ENCODE measurements at regions not wholly inside any gene's neighbourhood (a gene's known extent, or its start where the extent isn't known, plus 50 kb on each side); places are given as distances from the start of the nearest gene placed in this dataset.

DNA sequence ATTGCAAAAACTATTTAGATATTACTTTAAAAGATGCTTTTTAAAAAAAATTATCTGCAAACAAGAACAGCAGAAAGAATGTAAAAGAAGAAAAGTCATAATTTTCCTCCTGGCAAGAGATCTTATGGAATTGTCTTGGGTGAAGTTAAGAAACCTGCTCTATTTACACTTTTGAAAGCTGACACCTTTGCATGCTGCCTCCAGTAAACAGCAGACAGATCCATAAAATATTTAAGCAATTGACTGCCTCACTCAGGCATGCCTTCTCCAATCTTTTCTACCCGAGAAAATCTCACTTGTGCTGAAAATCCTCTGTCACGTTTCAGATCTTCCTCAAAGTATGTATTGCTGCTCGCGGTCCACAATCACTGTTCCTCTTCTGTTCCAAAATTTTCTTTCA lies 107.9 kb upstream of the ZP4 start:
- no peak for DNase-seq (ENCODE audit: low read depth in 1 of 2, low spot score in 1 of 2)
- ChIA-PET POLR2A (no interaction called here), CTCF (no interaction called here)
- H3K9me3 ChIP-seq: no peaks in the 10 kb centered on the region
- no peak overlapping the region for H3K27ac ChIP-seq
- no peak overlapping the region for H3K4me3 ChIP-seq
- 4% methylated on average over 4 of the region's 4 CpGs for WGBS (ENCODE audit: missing lambda C conversion rate)
- FAIRE-seq: no peak
- H3K4me2 ChIP-seq: no peak overlapping the region
- no peaks in the 10 kb centered on the region for H3K4me1 ChIP-seq
- no peak for TF ChIP-seq CBX8 (IDR thresholded peaks at IDR 0.05)
- TF ChIP-seq HES2 (IDR thresholded peaks at IDR 0.05): no peak
- no peak for TF ChIP-seq NPAS2 (CRISPR knock-in tag; IDR thresholded peaks at IDR 0.05; ENCODE audit: borderline replicate concordance)
- no peak for TF ChIP-seq PBX3 (IDR thresholded peaks at IDR 0.05)
- no peak for TF ChIP-seq RCOR1 (IDR thresholded peaks at IDR 0.05; ENCODE audit: low read depth, low read length)
- TF ChIP-seq RAD21 (conservative IDR thresholded peaks at IDR 0.05 in 1 of 2, IDR thresholded peaks at IDR 0.05 in 1 of 2): no peak
- no peak for TF ChIP-seq ZSCAN20 (CRISPR knock-in tag; IDR thresholded peaks at IDR 0.05)
- TF ChIP-seq EP300 (IDR thresholded peaks at IDR 0.05): no peak
- no peak for TF ChIP-seq RFX5 (IDR thresholded peaks at IDR 0.05)
- no peak for TF ChIP-seq ATOH8 (CRISPR knock-in tag; IDR thresholded peaks at IDR 0.05; ENCODE audit: low read depth)
- TF ChIP-seq MYC (IDR thresholded peaks at IDR 0.05; ENCODE audit: borderline replicate concordance, low read length): no peak
- no peak for TF ChIP-seq HDAC2 (IDR thresholded peaks at IDR 0.05)
- TF ChIP-seq RNF2 (IDR thresholded peaks at IDR 0.05; ENCODE audit: borderline replicate concordance, low read depth): no peak
- TF ChIP-seq PHF8 (IDR thresholded peaks at IDR 0.05; ENCODE audit: borderline replicate concordance, low read depth): no peak
- TF ChIP-seq ELK1 (IDR thresholded peaks at IDR 0.05; ENCODE audit: low read depth, low read length): no peak
- TF ChIP-seq NFE2L2 (conservative IDR thresholded peaks at IDR 0.05; ENCODE audit: low read length): no peak
- no peak for ATAC-seq

GRCh38 chr1:237983496-237983895 lies 92.8 kb upstream of the ZP4 start:
- CTCF ChIA-PET: interaction anchor here (0.7 kb wide), 1 partner anchor 23 kb away, joined by 3 read pairs; no protein-coding TSS in a partner anchor
- WGBS (ENCODE audit: missing lambda C conversion rate): 1% methylated on average over 2 of the region's 2 CpGs
- Histone ChIP-seq H3K4me3 (no peak overlapping the region), H3K4me2 (no peak overlapping the region), H3K9me3 (no peaks in the 10 kb centered on the region), H3K4me1 (no peaks in the 10 kb centered on the region), H3K27ac (no peak overlapping the region)
- DNase-seq (ENCODE audit: low read depth in 1 of 2, low spot score in 1 of 2) (no peak), ATAC-seq (no peak), FAIRE-seq (no peak)
- TF ChIP-seq HDAC2 (IDR thresholded peaks at IDR 0.05): no peak
- no peak for TF ChIP-seq HEYL (CRISPR knock-in tag; IDR thresholded peaks at IDR 0.05)
- no peak for TF ChIP-seq SMC3 (IDR thresholded peaks at IDR 0.05)
- no peak for TF ChIP-seq MYC (IDR thresholded peaks at IDR 0.05; ENCODE audit: borderline replicate concordance, low read length)
- no peak for TF ChIP-seq CHD2 (IDR thresholded peaks at IDR 0.05; ENCODE audit: low read length, partially characterized antibody)
- no peak for TF ChIP-seq CHD4 (IDR thresholded peaks at IDR 0.05; ENCODE audit: borderline replicate concordance)
- no peak for TF ChIP-seq ZFP36 (IDR thresholded peaks at IDR 0.05; ENCODE audit: borderline replicate concordance, partially characterized antibody)
- no peak for TF ChIP-seq JUNB (IDR thresholded peaks at IDR 0.05)
- TF ChIP-seq BHLHE40 (IDR thresholded peaks at IDR 0.05; ENCODE audit: low read depth, low read length): no peak
- no peak for TF ChIP-seq CBX2 (IDR thresholded peaks at IDR 0.05; ENCODE audit: borderline replicate concordance, low read depth)
- POLR2A ChIA-PET: no interaction called here
